ENCODE measurements at regions not wholly inside any gene's neighbourhood (a gene's known extent, or its start where the extent isn't known, plus 50 kb on each side); places are given as distances from the start of the nearest gene placed in this dataset.
"Not testable (repeated sequence)": the region's sequence is repeated elsewhere in the genome, so short reads cannot be mapped to it uniquely, and the experiment has no call there.

- no peak for DNase-seq
- no peaks in the 10 kb centered on the region for H3K27me3 ChIP-seq (ENCODE audit: low read depth)
- H3K9me3 ChIP-seq: no peaks in the 10 kb centered on the region
- no peak overlapping the region for H3K27ac ChIP-seq
- H3K36me3 ChIP-seq: no peaks in the 10 kb centered on the region
- ATAC-seq: no peak
- no peaks in the 10 kb centered on the region for H3K4me1 ChIP-seq
- intact Hi-C loops (cut with DNase I): no loop called here
- H3K4me3 ChIP-seq: no peak overlapping the region
- no peak for TF ChIP-seq CTCF (IDR thresholded peaks at IDR 0.05)
Measured at GRCh38 chr4:72842323-72842722, 227.2 kb downstream of the COX18 start.

- DNase-seq; H3K27ac ChIP-seq; H3K4me1 ChIP-seq; H3K27me3 ChIP-seq (ENCODE audit: low read depth); H3K9me3 ChIP-seq; H3K36me3 ChIP-seq; ATAC-seq; H3K4me3 ChIP-seq; intact Hi-C loops (cut with DNase I): not testable (repeated sequence)
Measured at GRCh38 chr4:72840166-72840565, 229.3 kb downstream of the COX18 start.

GRCh38 chr4:72828864-72829263, 240.7 kb downstream of the COX18 start:
- no peak for DNase-seq
- no peaks in the 10 kb centered on the region for H3K36me3 ChIP-seq
- H3K27me3 ChIP-seq (ENCODE audit: low read depth): no peaks in the 10 kb centered on the region
- H3K27ac ChIP-seq: no peak overlapping the region
- intact Hi-C loops (cut with DNase I): no loop called here
- no peaks in the 10 kb centered on the region for H3K4me1 ChIP-seq
- H3K9me3 ChIP-seq: peaks cover 4% of the 10 kb centered on the region
- no peak for TF ChIP-seq CTCF (IDR thresholded peaks at IDR 0.05)
- no peak overlapping the region for H3K4me3 ChIP-seq
- ATAC-seq: peak; percentile 82 to 96

- no peak for TF ChIP-seq CTCF (IDR thresholded peaks at IDR 0.05)
- no peak overlapping the region for H3K27ac ChIP-seq
- no peaks in the 10 kb centered on the region for H3K36me3 ChIP-seq
- no peaks in the 10 kb centered on the region for H3K4me1 ChIP-seq
- intact Hi-C loops (cut with DNase I): no loop called here
- no peaks in the 10 kb centered on the region for H3K27me3 ChIP-seq (ENCODE audit: low read depth)
- ATAC-seq: peak; percentile 51 to 65
- H3K4me3 ChIP-seq: no peak overlapping the region
- H3K9me3 ChIP-seq: no peaks in the 10 kb centered on the region
- no peak for DNase-seq
Measured at GRCh38 chr4:72827968-72828367, 241.5 kb downstream of the COX18 start.

- DNase-seq: no peak
- ATAC-seq: no peak
- Histone ChIP-seq H3K4me1 (no peaks in the 10 kb centered on the region), H3K4me3 (no peak overlapping the region), H3K27ac (no peak overlapping the region), H3K36me3 (no peaks in the 10 kb centered on the region), H3K9me3 (no peaks in the 10 kb centered on the region), H3K27me3 (ENCODE audit: low read depth) (no peaks in the 10 kb centered on the region)
- intact Hi-C loops (cut with DNase I): no loop called here
- TF ChIP-seq CTCF (IDR thresholded peaks at IDR 0.05): no peak
Measured at GRCh38 chr4:72820107-72820506, 249.4 kb downstream of the COX18 start.

GRCh38 chr4:72817012-72817411, 248.0 kb upstream of the ADAMTS3 start:
- Histone ChIP-seq H3K27me3 (ENCODE audit: low read depth) (no peaks in the 10 kb centered on the region), H3K36me3 (no peaks in the 10 kb centered on the region), H3K4me1 (no peaks in the 10 kb centered on the region), H3K4me3 (no peak overlapping the region), H3K9me3 (no peaks in the 10 kb centered on the region), H3K27ac (no peak overlapping the region)
- no peak for TF ChIP-seq CTCF (IDR thresholded peaks at IDR 0.05)
- ATAC-seq: peak in 1 of 2 donors; percentile 71
- intact Hi-C loops (cut with DNase I): no loop called here
- no peak for DNase-seq
